Stimulated activated CD4-positive, alpha-beta T cell treated with anti-CD3 and anti-CD28 coated beads, Interleukin-15, amount 100 ng/mL, for 1 hour (primary cell): ENCODE measurements at regions not wholly inside any gene's neighbourhood (a gene's known extent, or its start where the extent isn't known, plus 50 kb on each side); places are given as distances from the start of the nearest gene placed in this dataset.

Source experiments
- DNase-seq, 2 donors: peaks; one replicate each; pipeline ENCODE4 v3.0.0-alpha.2; 2020; ENCODE audit warnings: low read depth in 1 of 2, low spot score in 1 of 2

- DNase-seq: peak in 1 of 2 donors; percentile 6
Measured at GRCh38 chr7:155961241-155962190, 149.3 kb upstream of the SHH start.

GRCh38 chr7:155959894-155960293 is 147.6 kb upstream of the SHH start:
- no peak for DNase-seq

GRCh38 chr7:155956977-155957376 is 144.7 kb upstream of the SHH start:
- DNase-seq: no peak

GRCh38 chr7:155955367-155955635 is 143.0 kb upstream of the SHH start:
- no peak for DNase-seq

GRCh38 chr7:155954550-155955366 is 142.5 kb upstream of the SHH start:
- no peak for DNase-seq

- no peak for DNase-seq
Measured at GRCh38 chr7:155953781-155954549, 141.7 kb upstream of the SHH start.

GRCh38 chr7:155953501-155953778 is 141.2 kb upstream of the SHH start:
- DNase-seq: no peak

GRCh38 chr7:155951554-155952158 is 139.4 kb upstream of the SHH start:
- DNase-seq: no peak

GRCh38 chr7:155950898-155951553 is 138.8 kb upstream of the SHH start:
- no peak for DNase-seq

GRCh38 chr7:155948845-155949244 is 136.6 kb upstream of the SHH start:
- no peak for DNase-seq

GRCh38 chr7:155948423-155948822 is 136.2 kb upstream of the SHH start:
- no peak for DNase-seq

GRCh38 chr7:155947051-155947450 is 134.8 kb upstream of the SHH start:
- DNase-seq: no peak

- DNase-seq: no peak
Measured at GRCh38 chr7:155945670-155946325, 133.5 kb upstream of the SHH start.

- DNase-seq: no peak
Measured at GRCh38 chr7:155944901-155945300, 132.6 kb upstream of the SHH start.

GRCh38 chr7:155943251-155943899 is 131.1 kb upstream of the SHH start:
- no peak for DNase-seq

GRCh38 chr7:155942226-155942950 is 130.1 kb upstream of the SHH start:
- DNase-seq: no peak

GRCh38 chr7:155941688-155942087 is 129.4 kb upstream of the SHH start:
- DNase-seq: no peak

- DNase-seq: no peak
Measured at GRCh38 chr7:155939350-155939749, 127.1 kb upstream of the SHH start.

GRCh38 chr7:155938129-155938528 is 125.9 kb upstream of the SHH start:
- no peak for DNase-seq
